Thoracic aorta (tissue), 2 donors: ENCODE measurements at regions not wholly inside any gene's neighbourhood (a gene's known extent, or its start where the extent isn't known, plus 50 kb on each side); places are given as distances from the start of the nearest gene placed in this dataset.

Experiments
- ATAC-seq: fragments of 150-250 bp; one replicate; pipeline ENCODE4 v1.8.0; 2017; ENCODE audit warnings: low read depth; ENCODE audit not compliant: insufficient number of reproducible peaks, low FRiP score
- DNase-seq: peaks from one replicate; pipeline ENCODE4 v3.0.0-alpha.2; 2020; ENCODE audit warnings: low spot score
- H3K27ac ChIP-seq, 2 donors: fragments of 200-600 bp; sonication (generic); 1 replicate in 1 of 2; 2 replicates in 1 of 2; pipeline ENCODE4 v1.5.1; 2016; ENCODE audit warnings: mild to moderate bottlenecking in 2 of 2, moderate library complexity in 2 of 2
- H3K27me3 ChIP-seq: fragments of 200-600 bp; sonication (generic); replicated peaks from 2 replicates; pipeline ENCODE4 v1.6.0; 2016; ENCODE audit warnings: mild to moderate bottlenecking; ENCODE audit not compliant: insufficient read depth
- H3K36me3 ChIP-seq: fragments of 200-600 bp; sonication (generic); one replicate; pipeline ENCODE4 v1.5.1; 2016
- H3K4me1 ChIP-seq, 2 donors: fragments of 200-600 bp; sonication (generic); 1 replicate in 1 of 2; 2 replicates in 1 of 2; pipeline versions ENCODE4 v1.5.1 to v1.6.0; 2016; ENCODE audit warnings: low read depth in 2 of 2, mild to moderate bottlenecking in 1 of 2; ENCODE audit not compliant: control insufficient read depth in 1 of 2
- H3K4me3 ChIP-seq: fragments of 200-600 bp; sonication (generic); 2 replicates; pipeline ENCODE4 v1.5.1; 2016; ENCODE audit warnings: mild to moderate bottlenecking
- H3K9me3 ChIP-seq: fragments of 200-600 bp; sonication (generic); 2 replicates; pipeline ENCODE4 v1.5.1; 2016
- TF ChIP-seq, protein P1 (sequence below): fragments of 200-600 bp; sonication (generic); IDR thresholded peaks from one replicate; pipeline ENCODE4 v1.5.1; 2019; ENCODE audit warnings: antibody characterized with exemption

DNA sequence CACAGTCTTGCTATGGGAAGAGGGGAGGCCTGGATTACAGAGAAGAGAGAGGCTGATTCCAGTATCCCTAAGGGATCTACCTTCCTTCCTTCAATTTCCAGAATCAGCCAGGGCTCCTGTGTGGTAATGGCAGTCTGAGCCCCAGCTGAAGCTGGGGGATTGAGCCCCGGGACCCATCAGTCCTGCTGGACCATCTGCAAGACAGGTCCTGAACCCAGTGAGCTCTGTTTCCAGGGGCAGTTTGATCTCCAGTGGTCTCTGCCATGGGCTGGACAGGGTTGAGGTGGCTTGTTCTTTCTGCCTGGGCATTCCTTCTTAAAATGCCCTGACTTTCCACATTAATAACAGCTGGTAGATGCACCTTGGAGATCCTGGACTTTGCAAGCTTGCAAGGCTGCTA lies 685.2 kb downstream of the TBL1XR1 start:
- no peaks in the 10 kb centered on the region for H3K36me3 ChIP-seq
- TF ChIP-seq, protein P1, sequence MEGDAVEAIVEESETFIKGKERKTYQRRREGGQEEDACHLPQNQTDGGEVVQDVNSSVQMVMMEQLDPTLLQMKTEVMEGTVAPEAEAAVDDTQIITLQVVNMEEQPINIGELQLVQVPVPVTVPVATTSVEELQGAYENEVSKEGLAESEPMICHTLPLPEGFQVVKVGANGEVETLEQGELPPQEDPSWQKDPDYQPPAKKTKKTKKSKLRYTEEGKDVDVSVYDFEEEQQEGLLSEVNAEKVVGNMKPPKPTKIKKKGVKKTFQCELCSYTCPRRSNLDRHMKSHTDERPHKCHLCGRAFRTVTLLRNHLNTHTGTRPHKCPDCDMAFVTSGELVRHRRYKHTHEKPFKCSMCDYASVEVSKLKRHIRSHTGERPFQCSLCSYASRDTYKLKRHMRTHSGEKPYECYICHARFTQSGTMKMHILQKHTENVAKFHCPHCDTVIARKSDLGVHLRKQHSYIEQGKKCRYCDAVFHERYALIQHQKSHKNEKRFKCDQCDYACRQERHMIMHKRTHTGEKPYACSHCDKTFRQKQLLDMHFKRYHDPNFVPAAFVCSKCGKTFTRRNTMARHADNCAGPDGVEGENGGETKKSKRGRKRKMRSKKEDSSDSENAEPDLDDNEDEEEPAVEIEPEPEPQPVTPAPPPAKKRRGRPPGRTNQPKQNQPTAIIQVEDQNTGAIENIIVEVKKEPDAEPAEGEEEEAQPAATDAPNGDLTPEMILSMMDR: no peak
- H3K4me3 ChIP-seq: no peak overlapping the region
- no peaks in the 10 kb centered on the region for H3K4me1 ChIP-seq
- DNase-seq: no peak
- peaks cover 25% of the 10 kb centered on the region for H3K9me3 ChIP-seq
- no peak for ATAC-seq
- no peaks in the 10 kb centered on the region for H3K27me3 ChIP-seq
- no peak overlapping the region for H3K27ac ChIP-seq

DNA sequence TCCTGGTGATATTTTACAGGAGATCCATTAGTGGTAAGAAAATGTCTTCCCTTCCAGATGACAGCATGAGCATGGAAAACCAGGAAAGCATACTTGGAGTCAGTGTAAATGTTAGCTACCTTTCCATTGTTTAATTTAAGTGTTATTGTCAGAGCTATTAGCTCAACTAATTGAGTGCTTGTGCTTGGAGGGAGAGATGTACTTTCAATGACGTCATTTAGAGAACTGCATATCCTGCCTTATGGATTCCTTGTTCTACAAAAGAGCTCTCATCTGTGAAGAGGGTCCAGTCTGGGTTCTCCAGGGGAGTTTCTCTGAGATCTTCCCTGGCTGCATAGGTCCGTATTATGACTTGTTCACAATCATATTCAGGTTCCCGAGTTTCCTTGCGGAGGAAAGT lies 687.2 kb downstream of the TBL1XR1 start:
- Histone ChIP-seq H3K36me3 (no peaks in the 10 kb centered on the region), H3K4me1 (no peaks in the 10 kb centered on the region), H3K27ac (no peak overlapping the region), H3K4me3 (no peak overlapping the region), H3K9me3 (peaks cover 25% of the 10 kb centered on the region), H3K27me3 (no peaks in the 10 kb centered on the region)
- DNase-seq: no peak
- TF ChIP-seq, protein P1: no peak
- ATAC-seq: no peak

- no peak overlapping the region for H3K4me3 ChIP-seq
- DNase-seq (no peak), ATAC-seq (no peak)
- no peak overlapping the region for H3K27ac ChIP-seq
- no peaks in the 10 kb centered on the region for H3K4me1 ChIP-seq
- H3K36me3 ChIP-seq: no peaks in the 10 kb centered on the region
- no peaks in the 10 kb centered on the region for H3K27me3 ChIP-seq
- TF ChIP-seq, protein P1: no peak
- H3K9me3 ChIP-seq: no peaks in the 10 kb centered on the region
Observed at GRCh38 chr3:176505878-176506621, 691.2 kb downstream of the TBL1XR1 start.

DNA sequence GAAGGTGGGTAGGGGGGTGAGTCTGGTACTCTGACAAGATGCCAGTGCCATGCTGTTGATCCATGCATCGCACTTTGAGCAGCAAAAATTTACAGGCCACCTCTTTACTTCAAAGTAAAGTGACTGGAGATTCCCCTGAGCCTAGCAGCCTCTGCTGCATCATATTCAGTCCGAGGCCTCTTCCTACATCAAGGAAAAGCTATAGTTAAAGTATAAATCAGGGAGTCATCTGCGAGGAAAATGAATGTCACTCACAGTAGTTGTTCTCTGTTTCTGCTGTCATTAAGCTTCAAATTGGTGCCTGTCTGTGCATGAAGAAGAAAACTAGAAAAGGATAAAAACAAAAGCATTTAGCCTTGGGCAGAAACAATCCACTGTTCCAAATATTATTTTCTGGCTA lies 706.2 kb downstream of the TBL1XR1 start:
- TF ChIP-seq, protein P1: no peak
- DNase-seq: no peak
- Histone ChIP-seq H3K4me1 (no peaks in the 10 kb centered on the region), H3K27me3 (no peaks in the 10 kb centered on the region), H3K9me3 (no peaks in the 10 kb centered on the region), H3K27ac (no peak overlapping the region), H3K4me3 (no peak overlapping the region), H3K36me3 (no peaks in the 10 kb centered on the region)
- ATAC-seq: no peak

DNA sequence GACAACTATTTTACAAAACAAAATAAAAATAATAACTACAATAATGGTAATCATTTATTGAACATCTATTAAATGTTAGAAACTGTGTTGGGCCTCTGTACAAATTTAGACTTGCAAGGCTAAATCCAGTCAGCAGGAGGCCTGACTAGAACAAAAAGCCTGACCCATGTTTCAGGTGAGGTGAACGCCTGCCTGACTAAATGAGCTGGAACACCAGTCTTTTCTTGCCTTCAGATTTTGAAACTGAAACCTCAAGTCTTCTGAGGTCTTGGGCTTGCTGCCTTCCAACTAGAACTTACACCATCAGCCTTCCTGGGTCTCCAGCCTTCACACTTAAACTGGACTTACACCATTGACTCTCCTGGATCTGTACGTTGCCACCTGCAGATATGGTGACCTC lies 706.9 kb downstream of the TBL1XR1 start:
- H3K36me3 ChIP-seq: no peaks in the 10 kb centered on the region
- TF ChIP-seq, protein P1: no peak

More for the DNA sequence above, 706.9 kb downstream of the TBL1XR1 start:
- Histone ChIP-seq H3K4me1 (no peaks in the 10 kb centered on the region), H3K9me3 (no peaks in the 10 kb centered on the region), H3K27ac (no peak overlapping the region), H3K4me3 (no peak overlapping the region), H3K27me3 (no peaks in the 10 kb centered on the region)
- ATAC-seq (no peak), DNase-seq (no peak)
